GM12873 (cell line): ENCODE measurements at regions not wholly inside any gene's neighbourhood (a gene's known extent, or its start where the extent isn't known, plus 50 kb on each side); places are given as distances from the start of the nearest gene placed in this dataset.

Experiments
- TF ChIP-seq, protein P1 (sequence below): IDR thresholded peaks from 2 replicates; pipeline ENCODE4 v1.5.1; 2012; ENCODE audit warnings: low read depth, mild to moderate bottlenecking, moderate library complexity, low read length, control low read depth; ENCODE audit not compliant: insufficient read depth; ENCODE audit errors: missing control alignments

DNA sequence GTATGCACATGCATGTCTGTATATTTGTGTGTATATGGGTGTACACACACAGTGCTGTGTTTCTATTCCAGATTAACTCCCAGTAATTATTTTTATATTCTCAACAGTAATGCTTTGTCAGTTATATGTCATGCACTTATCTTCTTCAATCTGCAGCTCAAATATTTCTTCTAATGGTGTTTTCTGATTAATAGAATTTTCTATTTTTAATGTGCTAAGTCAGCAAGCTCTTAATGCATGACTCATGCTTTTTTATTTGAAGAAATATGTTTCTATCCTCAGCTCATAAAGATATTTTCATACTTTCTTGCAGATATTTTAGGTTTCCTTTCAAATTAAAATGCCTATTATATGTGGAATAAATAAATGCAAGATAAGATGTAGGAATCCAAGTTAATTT lies 59.7 kb upstream of the TMEM18 start:
- TF ChIP-seq, protein P1, sequence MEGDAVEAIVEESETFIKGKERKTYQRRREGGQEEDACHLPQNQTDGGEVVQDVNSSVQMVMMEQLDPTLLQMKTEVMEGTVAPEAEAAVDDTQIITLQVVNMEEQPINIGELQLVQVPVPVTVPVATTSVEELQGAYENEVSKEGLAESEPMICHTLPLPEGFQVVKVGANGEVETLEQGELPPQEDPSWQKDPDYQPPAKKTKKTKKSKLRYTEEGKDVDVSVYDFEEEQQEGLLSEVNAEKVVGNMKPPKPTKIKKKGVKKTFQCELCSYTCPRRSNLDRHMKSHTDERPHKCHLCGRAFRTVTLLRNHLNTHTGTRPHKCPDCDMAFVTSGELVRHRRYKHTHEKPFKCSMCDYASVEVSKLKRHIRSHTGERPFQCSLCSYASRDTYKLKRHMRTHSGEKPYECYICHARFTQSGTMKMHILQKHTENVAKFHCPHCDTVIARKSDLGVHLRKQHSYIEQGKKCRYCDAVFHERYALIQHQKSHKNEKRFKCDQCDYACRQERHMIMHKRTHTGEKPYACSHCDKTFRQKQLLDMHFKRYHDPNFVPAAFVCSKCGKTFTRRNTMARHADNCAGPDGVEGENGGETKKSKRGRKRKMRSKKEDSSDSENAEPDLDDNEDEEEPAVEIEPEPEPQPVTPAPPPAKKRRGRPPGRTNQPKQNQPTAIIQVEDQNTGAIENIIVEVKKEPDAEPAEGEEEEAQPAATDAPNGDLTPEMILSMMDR, result no peak

DNA sequence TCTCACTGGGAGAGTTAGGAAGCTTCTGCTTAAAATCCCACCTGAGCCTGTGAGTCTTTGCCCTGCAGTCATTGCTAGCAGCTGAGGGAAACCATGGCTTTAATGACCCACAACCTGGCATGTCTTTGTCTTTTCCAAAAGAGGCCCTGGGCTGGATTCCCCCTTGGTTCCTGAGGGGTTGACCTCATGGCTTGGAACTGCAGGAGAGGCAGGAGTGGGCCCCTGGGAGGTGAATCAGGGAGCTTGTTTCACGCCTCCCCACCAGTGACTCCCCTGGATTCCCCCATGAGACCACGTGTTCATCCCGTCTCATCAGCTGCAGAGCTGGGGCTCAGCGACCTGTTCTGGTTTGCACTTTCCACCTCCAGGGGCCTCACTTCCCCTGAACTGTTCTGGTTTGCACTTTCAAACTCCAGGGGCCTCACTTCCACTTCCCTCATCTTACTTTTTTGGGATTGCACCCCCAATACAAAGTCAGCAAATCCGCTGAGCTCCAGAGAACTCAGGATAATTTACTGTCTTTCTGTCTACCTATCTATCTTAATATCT lies 58.5 kb upstream of the TMEM18 start:
- TF ChIP-seq, protein P1, result no peak

DNA sequence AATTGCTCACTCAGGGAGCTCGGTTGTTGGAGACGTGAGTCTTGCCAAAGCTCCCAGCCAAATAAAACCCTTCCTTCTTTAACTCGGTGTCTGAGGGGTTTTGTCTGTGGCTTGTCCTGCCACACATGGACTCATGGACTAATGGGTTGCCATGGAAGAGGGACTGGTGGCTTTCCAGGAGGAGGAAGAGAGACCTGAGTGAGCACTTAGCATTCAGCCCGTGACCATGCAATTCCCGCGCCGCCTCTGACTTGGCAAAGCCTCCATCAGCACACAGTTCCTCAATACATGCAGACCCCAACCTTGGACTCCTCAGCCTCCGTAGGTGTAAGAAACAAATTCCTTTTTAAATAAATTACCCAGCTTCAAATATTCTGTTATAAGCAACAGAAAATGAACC lies 57.3 kb upstream of the TMEM18 start:
- TF ChIP-seq, protein P1, result no peak

DNA sequence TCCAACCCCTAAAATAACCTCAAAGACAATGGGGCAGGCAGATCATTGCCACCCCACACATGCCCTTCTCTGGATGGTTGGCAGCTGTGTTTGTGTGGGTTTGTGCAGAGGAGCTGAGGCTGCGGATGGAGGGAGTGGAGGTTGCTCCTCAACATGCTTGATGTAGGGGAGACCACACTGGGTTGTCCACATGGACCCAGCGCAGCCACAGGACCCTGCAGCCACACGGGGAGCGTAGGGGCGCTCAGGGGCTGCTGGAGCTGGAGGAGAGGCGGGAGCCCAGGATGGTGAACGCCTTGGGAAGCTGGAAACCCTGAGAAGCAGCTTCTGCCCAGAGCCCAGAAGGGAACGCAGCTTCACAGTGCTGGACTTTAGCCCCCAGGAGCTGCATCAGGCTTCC lies 56.3 kb upstream of the TMEM18 start:
- TF ChIP-seq, protein P1, result no peak

DNA sequence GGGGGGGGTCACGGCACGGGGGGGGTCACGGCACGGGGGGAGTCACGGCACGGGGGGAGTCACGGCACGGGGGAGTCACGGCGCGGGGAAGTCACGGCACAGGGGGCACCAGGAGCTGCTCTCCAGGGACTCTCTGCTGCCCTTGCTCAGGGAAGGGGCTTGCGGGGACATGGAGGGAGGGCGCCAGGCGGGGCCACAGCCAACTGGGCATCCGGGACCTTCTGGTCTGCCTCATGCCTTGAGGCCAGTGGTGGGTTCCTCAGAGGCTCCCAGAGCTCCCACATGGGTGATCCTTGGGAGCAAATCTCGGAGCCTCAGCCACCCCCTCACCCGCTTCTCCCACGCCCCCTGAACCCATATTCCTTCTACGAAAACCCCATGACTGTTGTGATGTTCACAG lies 55.8 kb upstream of the TMEM18 start:
- TF ChIP-seq, protein P1, result no peak

DNA sequence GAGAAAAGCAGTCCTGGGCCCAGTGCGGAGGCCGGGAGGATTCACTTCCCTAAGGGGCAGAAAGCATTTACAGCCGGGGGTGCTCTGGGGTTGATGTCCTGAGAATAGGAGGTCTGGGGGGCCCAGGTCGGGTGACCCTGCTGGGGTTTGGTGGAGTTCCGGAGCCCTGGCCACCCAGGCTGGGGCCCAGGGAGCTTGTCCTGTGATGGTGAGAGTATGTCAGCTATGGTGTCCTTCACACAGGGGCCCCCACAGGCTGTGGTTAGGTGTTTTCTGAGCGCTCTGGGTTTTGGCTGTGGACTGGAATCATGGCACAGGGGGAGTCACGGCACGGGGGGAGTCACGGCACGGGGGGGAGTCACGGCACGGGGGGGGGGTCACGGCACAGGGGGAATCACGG lies 54.5 kb upstream of the TMEM18 start:
- TF ChIP-seq, protein P1, result no peak

DNA sequence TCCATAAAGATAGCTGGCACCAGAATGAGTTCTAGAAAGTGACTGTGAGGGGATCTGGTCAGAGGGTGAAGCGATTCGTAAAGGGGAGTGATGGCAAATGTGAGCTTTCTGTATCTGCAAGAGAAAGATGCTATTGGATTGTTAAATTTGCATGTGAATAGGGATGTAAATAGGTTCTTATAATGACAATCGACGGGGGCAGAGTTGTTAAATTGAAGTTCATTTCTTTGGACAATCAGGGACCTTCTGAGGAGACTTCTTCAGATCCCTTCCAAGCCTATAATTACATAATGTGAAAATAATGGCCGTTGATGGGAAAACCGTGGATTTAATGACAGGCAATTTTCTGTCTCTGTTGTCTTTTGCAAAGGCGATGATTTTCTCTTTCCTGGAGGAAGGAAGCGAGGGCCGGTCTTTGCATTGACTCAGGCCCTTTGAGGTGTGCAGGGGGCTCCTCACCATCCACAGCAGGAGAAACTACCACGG lies 52.2 kb upstream of the TMEM18 start:
- TF ChIP-seq, protein P1, result no peak

DNA sequence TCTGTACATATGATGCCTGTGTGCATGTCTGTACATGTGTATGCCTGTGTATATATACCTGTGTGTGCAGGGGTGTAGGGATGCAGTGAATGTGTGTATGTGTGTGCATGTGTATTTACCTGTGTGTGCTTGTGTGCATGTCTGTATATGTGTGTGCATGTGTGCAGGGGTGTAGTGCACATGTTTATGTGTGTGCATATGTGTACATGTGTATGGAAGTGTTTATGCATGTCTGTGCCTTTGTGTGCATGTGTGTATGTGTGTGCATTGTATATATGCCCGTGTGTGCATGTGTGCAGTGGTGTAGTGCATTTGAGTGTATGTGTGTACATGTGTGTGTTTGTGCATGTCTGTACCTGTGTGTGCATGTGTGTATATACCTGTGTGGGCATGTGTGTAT lies 51.0 kb upstream of the TMEM18 start:
- TF ChIP-seq, protein P1, result no peak
